HG02943 (cell line): ENCODE measurements at regions not wholly inside any gene's neighbourhood (a gene's known extent, or its start where the extent isn't known, plus 50 kb on each side); places are given as distances from the start of the nearest gene placed in this dataset.

Experiments used
- ATAC-seq: cut with Tn5 transposase; IDR thresholded peaks from one replicate; pipeline ENCODE4 v1.9.1; 2021; ENCODE audit warnings: mild to moderate bottlenecking, low read depth, moderate library complexity; ENCODE audit not compliant: unreplicated experiment

- no peak for ATAC-seq
Measured at GRCh38 chr2:106941372-106941993, 55.5 kb upstream of the ST6GAL2 start.

GRCh38 chr2:106943468-106944200 lies 57.7 kb upstream of the ST6GAL2 start:
- no peak for ATAC-seq

- no peak for ATAC-seq
Measured at GRCh38 chr2:106944215-106944614, 58.2 kb upstream of the ST6GAL2 start.

- ATAC-seq = no peak
Measured at GRCh38 chr2:106948540-106948939, 62.6 kb upstream of the ST6GAL2 start.

- no peak for ATAC-seq
Measured at GRCh38 chr2:106953236-106953635, 67.3 kb upstream of the ST6GAL2 start.

GRCh38 chr2:106953779-106954178 lies 67.8 kb upstream of the ST6GAL2 start:
- no peak for ATAC-seq

- ATAC-seq = no peak
Measured at GRCh38 chr2:106954304-106954703, 68.3 kb upstream of the ST6GAL2 start.

GRCh38 chr2:106956416-106956815 lies 70.4 kb upstream of the ST6GAL2 start:
- no peak for ATAC-seq

- no peak for ATAC-seq
Measured at GRCh38 chr2:106956879-106957278, 70.9 kb upstream of the ST6GAL2 start.

- ATAC-seq = no peak
Measured at GRCh38 chr2:106959975-106960682, 74.2 kb upstream of the ST6GAL2 start.

GRCh38 chr2:106960683-106961161 lies 74.8 kb upstream of the ST6GAL2 start:
- ATAC-seq = no peak

GRCh38 chr2:106961328-106961727 lies 75.4 kb upstream of the ST6GAL2 start:
- ATAC-seq = no peak

- ATAC-seq = no peak
Measured at GRCh38 chr2:106963156-106963555, 77.2 kb upstream of the ST6GAL2 start.

GRCh38 chr2:106963893-106964292 lies 77.9 kb upstream of the ST6GAL2 start:
- ATAC-seq = no peak

GRCh38 chr2:106965611-106966010 lies 79.6 kb upstream of the ST6GAL2 start:
- ATAC-seq = no peak

GRCh38 chr2:106969777-106970176 lies 83.8 kb upstream of the ST6GAL2 start:
- no peak for ATAC-seq

- ATAC-seq = no peak
Measured at GRCh38 chr2:106970471-106971261, 84.7 kb upstream of the ST6GAL2 start.

GRCh38 chr2:106972782-106973181 lies 86.8 kb upstream of the ST6GAL2 start:
- no peak for ATAC-seq

- ATAC-seq = no peak
Measured at GRCh38 chr2:106974891-106975290, 88.9 kb upstream of the ST6GAL2 start.

GRCh38 chr2:106975641-106976040 lies 89.7 kb upstream of the ST6GAL2 start:
- ATAC-seq = no peak

- no peak for ATAC-seq
Measured at GRCh38 chr2:106976548-106976947, 90.6 kb upstream of the ST6GAL2 start.
